EL (cell line): ENCODE measurements at regions not wholly inside any gene's neighbourhood (a gene's known extent, or its start where the extent isn't known, plus 50 kb on each side); places are given as distances from the start of the nearest gene placed in this dataset.
A peak's percentile ranks its signal among the peaks of the same experiment; 100 is the strongest.

Experiments used
- DNase-seq: peaks from one replicate; pipeline ENCODE4 v3.0.0-alpha.2; 2016

DNA sequence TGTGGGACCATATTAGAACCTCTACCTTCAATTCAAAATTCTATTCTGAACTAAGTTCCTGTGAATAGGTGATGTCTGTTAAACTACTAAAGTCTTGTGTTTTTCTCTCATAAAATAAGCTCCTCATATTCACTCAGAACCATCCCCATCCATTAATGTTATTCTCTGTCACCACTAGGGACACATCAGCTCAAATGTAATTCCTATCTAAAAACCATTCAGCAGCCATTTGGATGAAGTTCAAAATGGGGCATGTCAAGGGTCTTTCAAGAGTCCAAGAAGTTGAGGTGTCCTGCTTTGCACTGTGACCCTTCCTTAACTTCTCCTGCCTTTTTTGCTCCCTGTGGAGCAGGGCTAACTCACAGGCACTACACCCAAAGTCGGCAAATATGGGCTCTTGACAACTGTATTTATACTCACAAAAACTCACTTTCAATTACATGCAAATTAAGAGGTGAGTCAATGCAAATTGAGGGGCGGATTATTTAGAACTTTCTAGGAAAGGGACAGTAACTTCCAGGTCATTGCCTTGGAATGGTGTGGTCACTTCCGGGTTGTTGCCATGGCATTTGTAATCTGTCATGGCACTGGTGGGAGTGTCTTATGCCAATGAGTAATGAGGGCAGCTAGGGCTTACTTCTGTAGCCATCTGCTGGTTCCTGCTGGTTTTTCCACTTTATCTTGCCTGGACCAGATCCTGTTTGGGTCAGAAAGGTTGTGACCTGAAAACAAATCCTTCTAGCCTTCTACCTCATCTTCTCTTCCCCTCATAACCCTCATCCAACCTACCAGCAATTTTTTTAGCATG is 128.2 kb upstream of the COX10 start:
- DNase-seq: peak; percentile 80

DNA sequence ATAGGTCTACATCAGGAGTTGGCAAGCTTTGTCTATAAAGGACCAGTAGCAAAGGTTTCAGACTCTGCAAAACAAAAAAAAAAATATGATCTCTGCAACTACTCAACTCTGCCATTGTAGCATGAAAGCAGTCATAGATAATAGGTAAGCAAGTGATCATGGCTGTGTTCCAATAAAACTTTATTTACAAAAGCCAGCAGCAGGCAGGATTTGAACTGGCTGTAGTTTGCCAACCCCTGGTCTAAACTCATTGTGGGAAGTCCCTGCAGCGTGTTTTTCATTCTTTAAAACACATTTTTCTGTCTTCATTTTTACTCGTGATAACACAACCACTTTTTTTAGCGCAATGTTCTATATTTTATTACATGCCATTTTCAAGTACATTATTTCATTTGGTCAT is 127.5 kb upstream of the COX10 start:
- no peak for DNase-seq

DNA sequence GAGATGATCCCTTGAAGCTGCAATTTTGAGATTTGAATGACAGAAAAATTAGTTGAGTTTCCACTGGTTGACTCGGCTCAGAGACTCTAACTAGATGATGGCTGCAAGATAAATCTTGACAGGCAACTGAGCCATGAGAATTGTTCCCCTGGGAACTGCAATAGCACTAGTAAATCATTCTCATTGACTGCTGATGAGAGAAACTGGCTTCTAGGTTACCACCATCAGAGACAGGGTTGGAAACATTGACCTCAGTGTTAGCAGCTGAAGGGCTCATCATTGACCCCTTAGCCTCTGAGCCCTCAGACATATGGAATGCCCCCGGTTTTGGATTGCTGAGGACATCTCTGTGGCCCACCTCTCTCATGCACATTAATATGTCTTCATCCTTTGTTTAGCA is 125.4 kb upstream of the COX10 start:
- no peak for DNase-seq

DNA sequence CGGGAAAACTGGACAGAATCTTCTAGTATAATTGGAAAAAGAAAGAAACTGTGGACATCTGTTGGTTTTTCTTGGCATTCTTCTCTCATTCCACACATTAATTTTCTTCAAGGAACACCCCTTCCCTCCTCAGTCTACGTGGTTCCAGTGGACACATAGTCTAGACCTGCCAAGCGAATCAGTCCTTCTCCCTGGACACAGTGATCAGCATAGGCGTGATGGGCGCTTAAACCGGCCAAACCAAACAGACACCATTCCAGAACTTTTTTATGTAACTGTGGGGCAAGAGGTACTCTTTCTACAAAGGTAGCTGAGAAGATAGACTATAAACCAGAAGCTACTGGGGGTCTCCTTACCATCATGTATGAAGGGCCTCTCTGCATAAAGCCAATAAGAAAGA is 121.8 kb upstream of the COX10 start:
- no peak for DNase-seq

DNA sequence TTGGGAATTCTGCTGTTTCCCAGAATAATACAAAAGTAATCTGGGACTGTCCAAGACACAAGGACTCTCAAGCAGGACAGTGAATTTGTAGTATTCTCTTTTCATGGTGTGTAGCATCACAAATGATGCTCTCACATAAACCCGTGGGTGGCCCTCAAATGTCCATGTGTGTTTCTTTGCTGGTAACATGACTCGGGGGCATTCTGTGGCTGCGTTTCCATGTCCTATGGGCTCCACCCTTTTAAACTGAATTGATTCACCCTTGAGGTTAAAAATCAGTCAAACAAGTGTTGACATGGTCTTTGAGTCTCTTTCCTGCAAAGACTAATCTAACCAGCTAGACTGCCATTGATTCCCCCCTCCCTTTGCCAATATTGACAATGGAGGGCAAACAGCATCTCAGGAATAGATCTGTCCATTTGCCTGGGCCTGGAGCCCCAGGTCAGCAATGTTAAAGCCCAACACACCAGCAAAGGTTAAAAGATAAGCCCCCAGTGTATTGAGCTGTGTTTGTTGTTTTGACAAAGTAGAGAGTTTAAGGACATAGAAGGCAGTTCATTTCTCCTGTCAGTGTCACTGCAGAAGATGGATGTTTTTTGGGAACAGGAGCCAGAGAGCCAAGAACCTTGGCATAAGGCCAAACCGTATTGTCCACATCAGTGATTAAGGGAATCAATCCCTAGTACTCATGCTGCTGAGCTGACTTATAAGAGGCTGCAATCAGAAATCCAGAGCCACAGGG is 117.1 kb upstream of the COX10 start:
- no peak for DNase-seq

DNA sequence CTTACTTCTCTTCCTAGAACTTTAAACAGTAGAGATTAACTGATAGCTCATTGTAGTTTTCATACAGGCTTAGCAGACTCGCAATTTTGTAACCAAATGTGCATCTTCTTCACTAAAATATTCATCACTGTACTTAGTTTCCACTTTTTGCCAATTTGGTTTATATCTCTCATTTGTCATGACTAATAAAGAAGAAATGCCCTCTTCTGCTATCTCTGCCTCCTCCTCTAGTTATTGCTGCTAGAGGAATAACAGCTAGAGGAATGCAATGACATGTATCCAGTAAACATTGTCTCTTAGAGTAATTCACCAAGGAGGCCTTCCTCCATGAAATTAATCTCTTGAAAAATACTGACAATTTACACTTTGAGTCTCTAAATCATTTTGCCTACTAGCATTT is 115.5 kb upstream of the COX10 start:
- DNase-seq: peak; percentile 48

DNA sequence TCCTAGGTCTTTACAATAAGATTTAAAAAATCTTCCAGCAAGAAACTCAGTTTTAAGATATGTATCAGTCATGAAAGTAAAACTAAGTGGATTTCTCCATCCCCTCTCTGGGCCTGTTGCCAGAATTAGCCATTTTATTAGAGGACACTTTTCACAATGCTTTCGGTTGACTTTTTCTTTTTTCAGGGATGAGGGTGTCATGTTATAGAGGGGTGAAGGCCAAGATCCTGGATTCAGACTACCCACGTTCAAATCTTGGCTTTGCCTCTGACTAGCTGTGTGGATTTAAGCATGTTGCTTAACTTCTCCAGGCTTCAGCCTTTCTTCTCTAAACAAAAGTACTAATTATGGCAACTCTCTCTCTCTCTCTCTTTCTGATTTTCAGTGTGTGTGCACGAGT is 111.7 kb upstream of the COX10 start:
- DNase-seq: peak; percentile 48

DNA sequence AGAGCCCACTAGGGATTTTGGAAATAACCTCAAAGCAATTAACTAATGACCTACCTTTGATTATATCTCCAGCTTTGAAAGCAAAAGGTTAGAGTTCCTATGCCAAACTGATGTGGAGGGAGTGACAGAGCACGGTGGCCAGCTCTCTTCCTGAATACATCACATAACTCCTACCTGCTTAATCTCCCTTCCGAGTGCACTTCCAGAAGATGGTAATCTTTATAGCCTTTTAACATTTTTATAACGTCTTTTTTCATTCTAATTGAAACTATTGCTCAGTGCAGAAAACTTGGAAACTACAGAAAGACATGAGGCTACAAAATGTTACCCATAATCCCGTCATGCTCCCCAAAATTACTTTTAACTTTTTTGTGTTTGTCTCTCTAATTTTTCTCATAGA is 110.5 kb upstream of the COX10 start:
- DNase-seq: no peak

DNA sequence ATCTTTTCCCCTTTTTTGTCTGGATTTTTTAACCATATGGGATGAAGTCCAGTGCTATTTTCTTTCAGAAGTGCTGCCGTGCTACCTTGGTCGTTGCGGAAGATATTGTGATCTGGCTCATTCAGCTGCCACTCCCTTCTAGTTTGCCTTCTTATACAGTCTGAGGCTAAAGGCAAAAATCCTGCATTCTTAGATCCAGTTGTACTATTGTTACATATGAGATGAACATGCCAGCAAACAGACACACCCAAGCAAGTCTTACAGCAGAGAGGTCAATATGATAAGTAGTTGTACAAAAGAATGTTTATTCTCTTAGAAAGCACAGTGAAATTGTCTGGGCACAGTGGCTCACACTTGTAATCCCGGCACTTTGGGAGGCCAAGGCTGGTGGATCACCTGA is 108.0 kb upstream of the COX10 start:
- DNase-seq: no peak

DNA sequence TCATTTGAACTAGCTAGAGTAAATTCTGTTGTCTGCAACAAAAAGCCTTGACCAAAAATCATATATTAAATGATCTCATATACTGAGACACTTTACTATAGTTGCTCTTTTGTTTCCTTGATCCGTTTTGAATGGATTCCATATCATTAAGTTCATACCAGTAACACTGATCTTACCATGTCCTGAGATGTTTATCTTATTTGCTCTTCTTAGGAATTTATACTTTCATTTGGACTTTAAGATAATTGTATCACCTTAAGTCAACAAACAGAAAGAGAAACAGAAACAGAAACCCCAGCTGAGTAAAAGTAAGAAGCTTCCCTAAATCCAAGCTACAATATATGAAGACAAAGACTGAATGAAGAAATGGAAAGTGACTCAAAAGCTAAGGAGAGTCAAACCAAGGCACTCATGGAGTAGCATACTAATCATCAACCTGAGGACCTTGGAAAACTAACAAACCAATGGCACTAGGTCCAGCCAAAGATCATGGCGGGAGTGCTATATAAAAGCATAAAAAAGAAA is 106.5 kb upstream of the COX10 start:
- no peak for DNase-seq

DNA sequence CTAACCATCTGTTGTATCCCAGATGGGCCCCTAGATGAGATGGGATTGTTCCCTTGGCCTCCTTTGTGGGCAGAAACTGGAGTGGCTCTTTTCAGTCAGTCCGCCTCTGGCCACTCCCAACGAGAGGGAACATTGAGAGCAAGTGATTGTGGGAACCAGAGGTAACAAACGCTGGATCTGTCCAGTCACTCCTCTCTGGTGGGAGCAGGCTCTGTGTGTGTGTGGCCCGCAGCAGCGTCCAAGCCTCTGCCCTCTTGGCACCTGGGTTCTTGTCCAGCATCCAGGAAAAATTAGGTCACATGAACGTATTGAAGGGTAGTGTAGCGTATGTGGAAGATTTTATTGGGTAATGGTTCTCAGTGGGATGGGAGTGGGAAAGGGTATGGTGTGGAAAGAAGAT is 101.9 kb upstream of the COX10 start:
- DNase-seq: no peak

DNA sequence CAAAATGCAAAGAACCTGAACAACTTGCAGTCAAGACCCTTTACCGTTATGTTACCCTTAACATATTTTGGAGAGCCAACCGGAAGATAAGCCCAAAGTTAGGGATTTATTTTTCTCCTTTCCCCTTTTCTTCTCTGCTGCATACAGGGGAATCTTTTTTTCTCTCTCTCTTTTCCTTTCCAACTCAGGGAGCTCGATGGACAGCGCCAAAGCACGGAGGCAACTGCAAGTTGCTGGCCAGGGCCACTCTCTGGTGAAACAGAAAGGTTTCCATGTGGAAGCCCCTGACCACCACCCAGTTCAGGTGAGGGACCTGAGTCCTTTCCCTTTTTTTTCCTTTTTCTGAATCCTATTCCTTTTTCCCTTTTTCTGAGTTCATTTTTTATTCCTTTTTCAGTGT is 98.8 kb upstream of the COX10 start:
- DNase-seq: no peak

DNA sequence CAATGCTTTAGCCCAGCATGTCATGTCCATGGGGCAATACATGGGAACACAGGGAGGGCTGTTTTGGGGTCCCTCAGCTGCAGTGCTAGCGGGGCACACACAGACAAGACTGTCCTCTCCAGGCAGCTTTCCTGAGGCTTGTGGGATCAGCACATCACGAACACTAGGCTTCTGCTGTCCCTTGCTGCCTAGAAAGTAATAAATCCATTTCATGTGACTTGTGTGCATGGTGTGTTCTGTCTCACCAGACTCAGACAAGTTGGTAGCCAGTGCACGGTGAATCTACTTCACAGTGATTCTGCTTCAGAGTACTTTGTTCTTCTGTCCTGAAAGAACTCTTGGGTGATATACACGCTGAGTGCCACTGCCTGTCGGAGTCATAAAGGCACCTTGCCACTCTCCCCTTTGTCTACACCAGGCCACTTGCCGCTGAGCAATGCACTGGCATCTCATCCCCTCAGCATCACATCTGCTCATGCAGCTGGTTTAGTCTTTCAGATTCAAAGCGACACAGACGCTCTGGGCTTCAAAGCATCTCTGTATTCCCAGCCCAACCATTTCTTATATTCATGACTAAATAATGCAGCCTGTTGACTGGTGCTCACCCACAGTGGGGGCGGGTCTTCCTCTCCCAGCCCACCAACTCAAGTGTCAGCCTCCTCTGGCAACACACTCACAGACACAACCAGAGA is 95.2 kb upstream of the COX10 start:
- no peak for DNase-seq

DNA sequence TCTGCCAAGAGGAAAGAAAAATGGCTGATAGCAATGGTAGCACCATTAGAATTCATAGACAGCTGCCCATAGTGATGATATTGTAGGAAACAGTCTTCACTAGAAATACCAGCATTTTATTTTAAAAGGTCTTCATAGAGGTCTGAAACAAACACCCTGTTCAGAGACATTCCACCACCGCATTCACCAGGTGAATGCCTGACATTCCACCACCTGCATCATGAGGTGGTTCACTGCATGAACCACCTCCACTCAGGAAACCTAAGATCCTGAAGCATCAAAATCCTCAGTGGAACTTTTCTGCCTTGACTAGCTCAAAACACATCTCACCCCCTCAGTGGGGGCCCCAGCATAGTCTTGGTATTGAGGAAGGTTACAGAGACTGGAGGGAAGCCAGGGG is 91.5 kb upstream of the COX10 start:
- no peak for DNase-seq

DNA sequence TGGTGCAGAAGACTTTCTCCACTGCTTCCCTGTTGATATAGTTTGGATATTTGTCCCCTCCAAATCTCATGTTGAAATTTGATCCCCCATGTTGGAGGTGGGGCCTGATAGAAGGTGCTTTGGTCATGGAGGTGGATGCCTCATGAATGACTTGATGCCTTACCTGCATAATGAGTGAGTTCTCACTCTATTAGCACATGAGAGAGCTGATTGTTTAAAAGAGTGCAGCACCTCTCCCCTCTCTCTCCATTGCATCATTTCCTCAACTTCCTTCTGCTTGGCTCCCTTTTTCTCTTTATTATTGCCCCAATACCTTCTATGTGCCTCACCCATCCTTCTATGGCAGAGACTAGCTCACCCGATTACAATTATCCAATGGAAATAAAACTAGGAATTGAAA is 90.8 kb upstream of the COX10 start:
- no peak for DNase-seq

DNA sequence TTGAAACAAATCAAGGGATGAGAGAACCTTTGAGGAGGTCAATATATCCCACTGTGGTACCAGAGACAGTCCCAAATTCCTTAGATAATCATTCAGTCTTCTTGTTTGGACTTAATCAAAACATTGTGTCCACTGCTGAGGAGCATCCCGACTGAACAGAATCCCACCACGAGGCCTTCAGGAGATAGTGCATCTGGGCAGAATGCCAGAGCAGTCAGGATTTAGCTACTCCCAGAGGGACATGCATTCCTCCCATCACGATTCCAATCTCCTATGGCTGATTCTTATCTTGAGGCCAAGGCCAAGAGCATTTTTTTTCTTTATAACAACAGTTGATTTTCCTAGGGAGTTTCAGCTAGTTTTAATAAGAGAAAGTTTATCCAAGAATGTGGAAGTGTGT is 87.4 kb upstream of the COX10 start:
- DNase-seq: no peak

DNA sequence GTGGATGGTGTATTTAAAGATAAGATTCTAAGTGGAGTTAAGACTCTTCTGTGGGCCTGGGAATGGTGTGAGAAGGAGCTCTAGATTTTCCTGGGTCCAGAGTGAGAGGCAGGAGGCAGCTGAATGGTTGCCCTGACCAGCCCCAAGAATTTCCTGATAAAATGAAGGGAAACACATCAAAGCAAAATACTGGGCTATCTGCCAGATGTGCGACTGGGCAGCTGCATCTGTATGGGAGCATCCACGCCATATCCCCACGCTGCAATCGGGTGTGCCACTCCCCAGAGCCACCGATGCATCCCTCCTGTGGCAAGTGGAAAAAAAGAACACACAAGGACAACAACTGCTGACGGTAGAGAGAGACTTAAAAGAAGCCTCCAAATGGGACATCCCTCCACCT is 84.3 kb upstream of the COX10 start:
- DNase-seq: no peak

DNA sequence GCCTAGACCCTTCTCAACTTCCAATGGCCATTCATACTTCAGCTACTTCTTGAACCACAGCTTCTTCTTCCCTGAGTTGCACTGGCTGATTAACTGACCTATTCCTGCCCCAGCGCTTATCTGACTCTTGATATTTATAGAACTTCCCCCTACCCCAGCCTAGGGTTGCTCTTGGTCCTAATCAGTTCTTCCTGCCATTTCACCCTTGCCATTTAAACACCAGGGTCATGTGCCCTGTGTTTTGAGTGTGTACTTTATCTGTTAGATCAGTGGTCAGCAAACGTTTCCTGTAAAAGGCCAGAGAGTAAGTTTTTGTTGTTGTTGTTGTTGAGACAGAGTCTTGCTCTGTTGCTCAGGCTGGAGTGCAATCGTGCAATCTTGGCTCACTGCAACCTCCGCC is 82.4 kb upstream of the COX10 start:
- DNase-seq: no peak

DNA sequence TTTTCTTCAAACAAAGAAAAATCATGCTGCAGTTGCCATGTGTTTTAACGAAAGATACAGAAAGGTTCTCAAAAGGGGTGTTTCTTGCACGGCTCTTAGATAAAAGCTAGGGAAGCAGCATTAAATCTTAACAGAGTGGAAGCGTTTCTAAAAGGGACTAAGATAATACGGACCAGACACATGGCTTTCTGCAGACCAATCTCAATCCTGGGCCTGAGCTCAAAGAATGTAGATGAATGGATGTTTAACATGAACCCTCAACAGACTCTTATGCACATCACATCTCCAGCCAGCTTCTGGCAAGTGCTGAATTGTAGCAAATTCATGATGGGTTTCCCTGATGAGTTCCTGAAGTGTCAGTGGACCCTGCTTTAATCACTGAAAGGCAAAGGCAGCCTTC is 80.2 kb upstream of the COX10 start:
- no peak for DNase-seq

DNA sequence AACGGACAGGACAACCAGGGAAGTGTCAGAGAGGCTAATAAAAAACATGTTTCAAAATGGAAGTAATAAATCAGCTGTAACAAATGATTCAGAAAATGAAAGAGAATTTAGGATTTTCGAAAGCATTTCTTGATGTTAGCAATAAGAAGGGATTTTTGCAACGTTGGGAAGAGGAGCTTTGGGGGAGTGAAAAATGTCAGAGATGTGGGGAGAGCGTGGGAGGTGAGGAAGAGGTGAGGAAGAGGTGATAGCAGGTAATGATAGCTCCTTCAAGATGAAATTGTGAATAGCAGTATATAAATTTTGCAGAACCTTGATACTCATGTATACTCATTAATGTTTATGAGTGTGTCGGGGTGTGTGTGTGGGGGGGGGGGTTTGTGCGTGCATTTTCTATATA is 76.2 kb upstream of the COX10 start:
- DNase-seq: no peak

DNA sequence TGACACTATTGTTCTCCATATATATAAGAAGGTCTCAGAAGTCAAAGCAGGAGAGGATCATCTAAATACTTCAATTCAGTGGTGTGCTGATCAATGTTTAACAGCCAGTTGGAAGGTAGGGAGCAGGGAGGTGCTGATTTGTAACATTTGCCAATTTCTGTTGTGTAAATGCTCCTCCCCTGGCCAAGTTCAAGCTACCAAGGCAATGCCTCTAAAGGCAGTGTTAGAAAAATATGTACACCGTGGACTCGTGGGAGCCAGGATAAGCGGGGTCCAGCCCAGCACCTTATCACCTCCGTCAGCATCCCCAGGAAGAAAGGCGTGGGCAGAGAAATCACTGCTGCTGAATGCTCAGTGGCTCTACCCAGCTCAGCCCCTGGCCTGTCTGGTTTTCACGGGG is 75.3 kb upstream of the COX10 start:
- DNase-seq: no peak

DNA sequence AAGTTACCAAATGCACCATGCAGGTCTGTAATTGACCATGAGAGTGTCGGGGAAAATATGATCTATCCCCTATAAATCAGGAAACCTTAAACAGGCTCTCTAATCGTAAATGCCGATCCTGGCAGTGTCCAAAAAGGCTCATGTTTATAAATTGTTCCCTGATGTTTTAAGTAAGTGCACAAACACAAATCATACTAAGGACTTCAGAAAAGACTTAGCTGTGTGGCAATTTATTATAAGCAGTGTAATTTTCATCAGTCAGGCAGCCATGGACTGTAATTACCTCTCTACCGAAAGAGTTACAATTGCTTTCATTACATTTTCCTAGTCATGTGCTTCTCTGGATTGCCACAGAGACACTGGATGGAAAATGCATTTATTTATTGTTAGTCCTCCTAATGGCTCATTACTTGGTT is 73.4 kb upstream of the COX10 start:
- no peak for DNase-seq

DNA sequence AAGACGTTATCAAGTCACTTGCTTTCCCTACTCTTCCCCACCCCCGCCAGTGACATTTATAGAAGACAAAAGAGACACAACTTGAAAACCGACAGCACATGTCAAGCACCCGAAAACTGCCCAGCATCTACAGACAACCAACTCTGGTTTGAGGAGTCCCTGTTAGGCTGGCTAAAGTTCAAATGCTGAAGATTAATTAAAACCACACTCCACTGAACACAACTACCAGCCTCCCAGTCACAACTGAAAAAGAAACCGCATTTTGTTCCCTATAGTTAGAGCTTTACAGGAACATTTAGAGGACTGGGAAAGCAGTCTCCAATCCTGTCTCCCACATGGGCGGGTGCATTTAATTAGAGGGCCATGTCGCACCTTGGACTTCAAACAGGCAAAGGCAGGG is 73.0 kb upstream of the COX10 start:
- peak; percentile 8 for DNase-seq

DNA sequence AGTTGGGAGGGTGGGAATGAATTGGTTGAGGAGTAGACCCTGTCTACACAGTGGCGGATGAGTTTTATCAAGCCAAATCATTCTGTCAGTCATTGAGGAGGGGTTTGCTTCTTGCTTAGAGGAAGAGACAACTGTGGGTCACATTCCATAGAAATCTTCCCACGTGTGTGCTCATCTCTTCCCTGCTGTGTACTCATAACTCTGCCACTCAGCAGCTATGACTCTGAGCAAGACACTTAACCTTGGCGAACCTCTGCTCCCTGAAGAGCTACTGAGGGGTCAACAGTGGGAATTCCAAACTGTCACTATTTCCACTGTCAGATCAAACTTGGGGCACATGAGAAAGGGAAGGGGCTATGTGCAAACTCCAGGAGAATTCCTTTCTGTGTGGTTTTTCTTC is 72.6 kb upstream of the COX10 start:
- DNase-seq: peak; percentile 57
